ENCODE measurements at regions not wholly inside any gene's neighbourhood (a gene's known extent, or its start where the extent isn't known, plus 50 kb on each side); places are given as distances from the start of the nearest gene placed in this dataset.

GRCh38 chrX:77162777-77163176 lies 284.4 kb upstream of the FGF16 start:
- no peak for TF ChIP-seq EZH2 (IDR thresholded peaks at IDR 0.05)
- TF ChIP-seq POLR2AphosphoS5 (IDR thresholded peaks at IDR 0.05; ENCODE audit: borderline replicate concordance, low read depth, low read length): no peak
